ENCODE measurements at regions not wholly inside any gene's neighbourhood (a gene's known extent, or its start where the extent isn't known, plus 50 kb on each side); places are given as distances from the start of the nearest gene placed in this dataset.

- no peaks in the 10 kb centered on the region for H3K36me3 ChIP-seq (ENCODE audit: insufficient read depth, low read length)
- H3K9me3 ChIP-seq (ENCODE audit: control insufficient read depth, insufficient read depth, low read length) = no peaks in the 10 kb centered on the region
- H3K9ac ChIP-seq (ENCODE audit: low read depth, low read length) = no peak overlapping the region
- peaks cover 3% of the 10 kb centered on the region; the same call in 1 of the 2 replicates for H3K4me1 ChIP-seq (ENCODE audit: insufficient read depth, low read length)
Observed at GRCh38 chr12:132385923-132386751, 56.7 kb upstream of the GALNT9 start.

DNA sequence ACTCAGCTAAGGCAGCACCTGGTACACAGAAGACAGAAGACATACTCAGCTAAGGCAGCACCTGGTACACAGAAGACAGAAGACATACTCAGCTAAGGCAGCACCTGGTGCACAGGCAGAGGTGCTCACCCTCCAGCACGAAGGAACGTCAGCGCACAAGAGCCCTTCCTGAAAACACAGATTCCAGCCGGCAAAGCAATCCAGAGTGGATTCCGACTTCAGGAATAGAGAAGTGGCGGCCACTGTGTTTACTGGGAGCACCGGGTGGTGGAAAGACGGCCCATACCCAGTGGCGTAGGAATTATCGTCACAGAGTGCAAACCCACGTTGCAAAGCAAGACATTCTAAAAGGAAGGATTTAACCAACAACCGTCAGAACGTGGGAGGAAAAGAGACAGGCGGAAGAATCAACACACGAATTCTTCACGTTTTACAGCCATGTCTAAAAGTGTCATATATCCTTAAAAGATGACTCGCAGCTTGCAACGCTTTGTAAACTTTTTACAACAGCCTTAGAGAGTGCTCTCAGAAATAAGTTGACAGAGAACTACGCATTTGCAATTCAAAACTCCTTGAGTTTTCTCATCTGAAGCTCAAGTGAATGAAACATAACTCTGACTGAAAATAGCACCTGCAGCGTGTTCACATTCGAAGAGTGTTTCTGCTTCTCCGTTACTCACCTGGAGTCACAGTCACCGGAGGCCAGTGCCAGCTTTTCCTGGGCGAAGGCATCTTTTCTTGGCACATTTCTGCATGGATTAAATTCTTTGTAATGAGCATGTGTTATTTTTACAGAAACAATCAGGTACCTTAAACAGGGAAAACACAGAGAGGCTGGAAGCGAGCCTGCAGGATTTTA is 55.8 kb upstream of the GALNT9 start:
- Histone ChIP-seq H3K9me3 (ENCODE audit: control insufficient read depth, insufficient read depth, low read length) (no peaks in the 10 kb centered on the region), H3K4me1 (ENCODE audit: insufficient read depth, low read length) (peaks cover 3% of the 10 kb centered on the region; the same call in 1 of the 2 replicates), H3K36me3 (ENCODE audit: insufficient read depth, low read length) (no peaks in the 10 kb centered on the region), H3K9ac (ENCODE audit: low read depth, low read length) (no peak overlapping the region)

- Histone ChIP-seq H3K9ac (ENCODE audit: low read depth, low read length) (no peak overlapping the region), H3K36me3 (ENCODE audit: insufficient read depth, low read length) (no peaks in the 10 kb centered on the region), H3K9me3 (ENCODE audit: control insufficient read depth, insufficient read depth, low read length) (no peaks in the 10 kb centered on the region), H3K4me1 (ENCODE audit: insufficient read depth, low read length) (peaks cover 3% of the 10 kb centered on the region; the same call in 1 of the 2 replicates)
Observed at GRCh38 chr12:132380641-132381040, 51.3 kb upstream of the GALNT9 start.

- no peaks in the 10 kb centered on the region for H3K9me3 ChIP-seq (ENCODE audit: control insufficient read depth, insufficient read depth, low read length)
Observed at GRCh38 chr12:132379996-132380395, 50.6 kb upstream of the GALNT9 start.

DNA sequence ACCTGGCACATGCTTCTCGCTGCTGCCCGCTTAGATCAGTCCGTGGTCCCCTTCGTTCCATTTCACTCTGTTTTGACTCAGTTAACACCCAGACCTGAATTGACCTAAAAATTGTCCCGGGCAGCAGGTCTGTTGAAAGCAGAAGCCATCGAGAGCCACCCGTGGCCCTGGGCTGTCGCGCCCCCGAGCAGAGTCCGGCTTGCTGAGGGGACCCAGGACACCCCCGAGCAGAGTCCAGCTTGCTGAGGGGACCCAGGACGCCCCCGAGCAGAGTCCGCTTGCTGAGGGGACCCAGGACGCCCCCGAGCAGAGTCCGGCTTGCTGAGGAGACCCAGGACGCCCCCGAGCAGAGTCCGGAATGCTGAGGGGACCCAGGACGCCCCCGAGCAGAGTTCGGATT is 50.2 kb upstream of the GALNT9 start:
- Histone ChIP-seq H3K36me3 (ENCODE audit: insufficient read depth, low read length) (no peaks in the 10 kb centered on the region), H3K4me1 (ENCODE audit: insufficient read depth, low read length) (no peaks in the 10 kb centered on the region), H3K9ac (ENCODE audit: low read depth, low read length) (no peak overlapping the region), H3K9me3 (ENCODE audit: control insufficient read depth, insufficient read depth, low read length) (no peaks in the 10 kb centered on the region)

More at GRCh38 chr12:132379996-132380395, 50.6 kb upstream of the GALNT9 start:
- no peak overlapping the region for H3K9ac ChIP-seq (ENCODE audit: low read depth, low read length)
- H3K36me3 ChIP-seq (ENCODE audit: insufficient read depth, low read length) = no peaks in the 10 kb centered on the region
- H3K4me1 ChIP-seq (ENCODE audit: insufficient read depth, low read length) = no peaks in the 10 kb centered on the region
